Natural killer cell (primary cell): ENCODE measurements at regions not wholly inside any gene's neighbourhood (a gene's known extent, or its start where the extent isn't known, plus 50 kb on each side); places are given as distances from the start of the nearest gene placed in this dataset.

Source experiments
- ATAC-seq, 3 donors: fragments of 150-1000 bp in 2 of 3; fragments of 200-7000 bp in 1 of 3; cut with Tn5 transposase; 1 replicate in 1 of 3; 2 replicates in 2 of 3; pipeline ENCODE4 v1.10.0; 2021; ENCODE audit warnings: mild to moderate bottlenecking in 2 of 3, moderate library complexity in 2 of 3
- DNase-seq, 2 donors: peaks; one replicate each; pipeline versions ENCODE4 v3.0.0 to v3.0.0-alpha.2; 2013 to 2021; ENCODE audit warnings: mixed read lengths in 1 of 2
- H3K27ac ChIP-seq: one replicate; pipeline ENCODE4 v1.5.1; 2013; ENCODE audit warnings: mild to moderate bottlenecking, low read length
- H3K27me3 ChIP-seq: one replicate; pipeline ENCODE4 v1.6.1; 2013; ENCODE audit warnings: low read length; ENCODE audit not compliant: control insufficient read depth, insufficient read depth
- H3K36me3 ChIP-seq: one replicate; pipeline ENCODE4 v1.6.1; 2013; ENCODE audit warnings: low read length; ENCODE audit not compliant: control insufficient read depth, insufficient read depth
- H3K4me1 ChIP-seq: one replicate; pipeline ENCODE4 v1.6.1; 2013; ENCODE audit warnings: low read length; ENCODE audit not compliant: control insufficient read depth, insufficient read depth
- H3K4me3 ChIP-seq: one replicate; pipeline ENCODE4 v1.5.1; 2013; ENCODE audit warnings: low read length
- H3K9me3 ChIP-seq: one replicate; pipeline ENCODE4 v1.6.1; 2013; ENCODE audit warnings: low read length; ENCODE audit not compliant: control insufficient read depth, insufficient read depth
- H3K27ac Mint-ChIP-seq, 2 donors: one replicate each; pipeline ENCODE4 v1.8.0; 2022; ENCODE audit warnings: mild to moderate bottlenecking in 2 of 2, mixed read lengths in 2 of 2, moderate library complexity in 1 of 2
- H3K27me3 Mint-ChIP-seq, 2 donors: one replicate each; pipeline ENCODE4 v1.8.0; 2022; ENCODE audit warnings: low read depth in 2 of 2, mixed read lengths in 2 of 2
- H3K36me3 Mint-ChIP-seq: one replicate; pipeline ENCODE4 v1.8.0; 2022; ENCODE audit warnings: mixed read lengths
- H3K4me1 Mint-ChIP-seq, 2 donors: one replicate each; pipeline ENCODE4 v1.8.0; 2022; ENCODE audit warnings: mixed read lengths in 2 of 2
- H3K4me3 Mint-ChIP-seq: one replicate; pipeline ENCODE4 v1.8.0; 2022; ENCODE audit warnings: mild to moderate bottlenecking, moderate library complexity, mixed read lengths
- H3K9me3 Mint-ChIP-seq, 2 donors: one replicate each; pipeline ENCODE4 v1.8.0; 2022; ENCODE audit warnings: mixed read lengths in 2 of 2
- WGBS: methylation state at CpG from one replicate; pipeline ENCODE4 v1.1.7; 2013; ENCODE audit warnings: missing lambda C conversion rate; ENCODE audit not compliant: insufficient coverage; 5-methylcytosine and 5-hydroxymethylcytosine counted together
- intact Hi-C: fragments of 100-400 bp; cut with micrococcal nuclease; formaldehyde crosslinking; loops from one replicate; pipeline ENCODE4 v1.14.2; 2022
- TF ChIP-seq, protein P1 (sequence below): fragments of 200-600 bp; IDR thresholded peaks from one replicate; pipeline ENCODE4 v1.8.0; 2022; ENCODE audit warnings: antibody characterized with exemption

DNA sequence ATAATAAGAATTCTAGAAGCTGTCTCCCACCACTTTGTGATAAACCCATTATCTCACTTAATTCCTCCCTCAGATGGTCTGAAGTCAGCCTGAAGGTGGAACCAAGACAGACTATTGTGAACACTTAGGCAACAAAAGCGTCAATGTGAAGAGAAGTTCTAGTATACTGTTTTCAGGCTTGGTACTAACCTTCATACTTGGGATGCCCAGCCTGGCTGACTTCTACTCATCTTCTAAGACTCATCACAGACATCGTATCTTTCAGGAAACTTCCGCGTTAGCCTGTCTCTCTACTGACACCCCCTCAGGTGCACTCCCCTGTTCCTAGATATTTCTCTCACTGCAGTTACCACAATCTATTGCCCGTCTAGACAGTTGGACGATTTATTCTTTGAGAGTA, 201.2 kb downstream of the SATB1 start:
- H3K9me3 ChIP-seq = no peaks in the 10 kb centered on the region
- WGBS = 49% methylated on average over 6 of the region's 6 CpGs
- H3K4me3 ChIP-seq = no peak overlapping the region
- TF ChIP-seq, protein P1, sequence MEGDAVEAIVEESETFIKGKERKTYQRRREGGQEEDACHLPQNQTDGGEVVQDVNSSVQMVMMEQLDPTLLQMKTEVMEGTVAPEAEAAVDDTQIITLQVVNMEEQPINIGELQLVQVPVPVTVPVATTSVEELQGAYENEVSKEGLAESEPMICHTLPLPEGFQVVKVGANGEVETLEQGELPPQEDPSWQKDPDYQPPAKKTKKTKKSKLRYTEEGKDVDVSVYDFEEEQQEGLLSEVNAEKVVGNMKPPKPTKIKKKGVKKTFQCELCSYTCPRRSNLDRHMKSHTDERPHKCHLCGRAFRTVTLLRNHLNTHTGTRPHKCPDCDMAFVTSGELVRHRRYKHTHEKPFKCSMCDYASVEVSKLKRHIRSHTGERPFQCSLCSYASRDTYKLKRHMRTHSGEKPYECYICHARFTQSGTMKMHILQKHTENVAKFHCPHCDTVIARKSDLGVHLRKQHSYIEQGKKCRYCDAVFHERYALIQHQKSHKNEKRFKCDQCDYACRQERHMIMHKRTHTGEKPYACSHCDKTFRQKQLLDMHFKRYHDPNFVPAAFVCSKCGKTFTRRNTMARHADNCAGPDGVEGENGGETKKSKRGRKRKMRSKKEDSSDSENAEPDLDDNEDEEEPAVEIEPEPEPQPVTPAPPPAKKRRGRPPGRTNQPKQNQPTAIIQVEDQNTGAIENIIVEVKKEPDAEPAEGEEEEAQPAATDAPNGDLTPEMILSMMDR = no peak
- H3K36me3 ChIP-seq = no peaks in the 10 kb centered on the region
- no peak overlapping the region for H3K27ac Mint-ChIP-seq
- peaks cover 3% of the 10 kb centered on the region for H3K4me1 ChIP-seq
- peaks cover 0 to 11% of the 10 kb centered on the region in 2 donors for H3K27me3 Mint-ChIP-seq
- no peaks in the 10 kb centered on the region for H3K27me3 ChIP-seq
- H3K4me3 Mint-ChIP-seq = no peak overlapping the region
- peaks cover 6 to 13% of the 10 kb centered on the region in 2 donors for H3K4me1 Mint-ChIP-seq
- no peaks in the 10 kb centered on the region for H3K36me3 Mint-ChIP-seq
- ATAC-seq (peak in 1 of 3 donors; percentile 17), DNase-seq (no peak)
- no peak overlapping the region for H3K27ac ChIP-seq
- intact Hi-C loops = no loop called here
- no peaks in the 10 kb centered on the region for H3K9me3 Mint-ChIP-seq

DNA sequence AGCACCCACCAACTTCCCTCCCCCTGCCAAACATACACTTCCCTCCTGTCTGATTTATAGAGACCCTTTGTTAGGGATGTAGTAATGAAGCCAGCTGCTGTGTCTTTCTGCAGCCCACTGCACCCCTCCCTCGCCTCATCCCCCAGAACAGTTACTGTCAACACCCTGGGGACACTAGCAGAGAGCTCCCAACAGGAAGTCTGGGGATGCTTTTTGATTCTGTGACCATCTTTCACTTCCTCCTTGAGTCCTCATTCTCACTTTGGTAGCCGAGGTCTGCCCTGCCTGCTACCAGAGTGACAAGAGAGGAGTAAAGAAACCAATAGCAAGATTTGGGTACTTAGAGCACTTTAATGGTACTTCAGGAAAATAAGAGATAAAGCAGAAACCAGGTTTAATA, 201.6 kb downstream of the SATB1 start:
- TF ChIP-seq, protein P1 = no peak
- Mint-ChIP-seq H3K4me3 (no peak overlapping the region), H3K9me3 (no peaks in the 10 kb centered on the region), H3K27ac (no peak overlapping the region), H3K4me1 (peaks cover 6 to 13% of the 10 kb centered on the region in 2 donors), H3K27me3 (peaks cover 0 to 11% of the 10 kb centered on the region in 2 donors), H3K36me3 (no peaks in the 10 kb centered on the region)
- intact Hi-C loops = no loop called here
- WGBS = 3% methylated on average over 2 of the region's 2 CpGs
- DNase-seq (peak in 1 of 2 donors; percentile 10), ATAC-seq (peak in 1 of 3 donors; percentile 46)
- no peaks in the 10 kb centered on the region for H3K36me3 ChIP-seq
- H3K4me3 ChIP-seq = no peak overlapping the region
- H3K9me3 ChIP-seq = no peaks in the 10 kb centered on the region
- H3K4me1 ChIP-seq = peaks cover 3% of the 10 kb centered on the region
- no peak overlapping the region for H3K27ac ChIP-seq
- H3K27me3 ChIP-seq = no peaks in the 10 kb centered on the region

DNA sequence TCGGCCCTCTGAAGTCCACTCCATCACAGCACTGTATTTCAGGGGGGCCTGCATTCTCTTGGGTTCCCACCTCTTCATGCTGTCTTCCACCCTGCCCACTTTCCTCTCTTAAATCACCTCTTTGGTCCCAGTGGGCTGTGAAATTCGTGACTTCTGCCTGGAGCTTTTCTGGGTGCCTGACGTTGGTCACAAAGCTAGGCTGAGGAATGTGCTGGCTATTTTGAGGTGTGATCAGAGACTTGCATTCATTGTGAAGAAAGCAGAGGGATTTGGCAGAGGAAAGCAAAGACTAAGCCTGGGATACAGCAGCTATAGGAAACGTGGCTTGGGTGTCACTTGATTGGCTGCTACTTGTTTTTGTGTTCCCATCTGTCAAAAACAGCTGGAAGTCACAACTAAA, 202.5 kb downstream of the SATB1 start:
- no peaks in the 10 kb centered on the region for H3K36me3 ChIP-seq
- WGBS = 66% methylated on average over 4 of the region's 4 CpGs
- peaks cover 6 to 13% of the 10 kb centered on the region in 2 donors for H3K4me1 Mint-ChIP-seq
- no peak overlapping the region for H3K27ac Mint-ChIP-seq
- H3K36me3 Mint-ChIP-seq = no peaks in the 10 kb centered on the region
- peaks cover 3% of the 10 kb centered on the region for H3K4me1 ChIP-seq
- TF ChIP-seq, protein P1 = no peak
- no peak overlapping the region for H3K4me3 ChIP-seq
- peaks cover 0 to 7% of the 10 kb centered on the region in 2 donors for H3K27me3 Mint-ChIP-seq
- H3K27ac ChIP-seq = no peak overlapping the region
- no peak for DNase-seq
- H3K4me3 Mint-ChIP-seq = no peak overlapping the region
- no peaks in the 10 kb centered on the region for H3K9me3 ChIP-seq
- H3K27me3 ChIP-seq = no peaks in the 10 kb centered on the region
- H3K9me3 Mint-ChIP-seq = no peaks in the 10 kb centered on the region
- intact Hi-C loops = no loop called here
- ATAC-seq = no peak

DNA sequence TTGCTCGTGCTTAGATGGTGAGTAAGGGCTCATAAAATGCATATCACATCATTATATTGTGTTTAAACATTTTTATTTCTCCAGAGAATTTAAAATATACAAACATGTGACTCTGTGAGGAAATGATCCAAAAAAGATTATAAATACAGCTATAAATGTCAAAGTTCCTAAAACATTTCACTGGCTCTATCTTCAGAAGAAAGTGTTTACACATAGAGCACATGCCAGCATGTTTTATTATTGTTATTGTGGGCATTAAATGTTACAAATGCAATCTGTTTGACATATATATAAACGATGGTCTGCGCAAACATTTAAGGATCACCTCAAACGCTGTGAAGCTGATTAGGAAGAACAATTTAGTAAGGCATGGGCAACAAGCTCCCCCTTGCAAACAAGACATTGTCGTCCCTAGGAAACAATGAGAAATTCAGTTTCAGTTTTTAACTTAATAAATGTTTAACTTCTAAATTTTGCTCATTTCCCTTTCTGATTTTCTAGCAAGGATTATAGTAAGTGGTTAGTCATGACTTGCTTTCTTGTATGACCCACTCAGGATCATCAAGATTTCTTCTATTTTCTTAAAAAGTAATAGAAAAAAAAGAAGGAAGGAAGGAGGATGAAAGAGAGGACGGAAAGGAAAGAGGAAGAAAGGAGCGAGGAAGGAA, 207.5 kb downstream of the SATB1 start:
- Mint-ChIP-seq H3K4me1 (peaks cover 4 to 6% of the 10 kb centered on the region in 2 donors), H3K27ac (no peak overlapping the region), H3K4me3 (no peak overlapping the region), H3K9me3 (no peaks in the 10 kb centered on the region), H3K36me3 (no peaks in the 10 kb centered on the region), H3K27me3 (no peaks in the 10 kb centered on the region)
- Histone ChIP-seq H3K4me3 (no peak overlapping the region), H3K9me3 (no peaks in the 10 kb centered on the region), H3K27ac (no peak overlapping the region), H3K27me3 (no peaks in the 10 kb centered on the region), H3K4me1 (no peaks in the 10 kb centered on the region), H3K36me3 (no peaks in the 10 kb centered on the region)
- ATAC-seq = no peak
- no peak for DNase-seq
- 79% methylated on average over 5 of the region's 7 CpGs for WGBS
- intact Hi-C loops = loop anchor here (10.0 kb wide), 1 partner anchor 177 kb away; no protein-coding TSS in a partner anchor
- TF ChIP-seq, protein P1 = no peak
